ENCODE measurements at regions not wholly inside any gene's neighbourhood (a gene's known extent, or its start where the extent isn't known, plus 50 kb on each side); places are given as distances from the start of the nearest gene placed in this dataset.

- no peak for TF ChIP-seq CTCF (IDR thresholded peaks at IDR 0.05)
- TF ChIP-seq EZH2 (IDR thresholded peaks at IDR 0.05; ENCODE audit: borderline replicate concordance, insufficient read depth, low read depth, low read length, poor library complexity, severe bottlenecking), result no peak
Observed at GRCh38 chr5:93069276-93069675, 511.7 kb downstream of the NR2F1-AS1 start.

All from B cell (primary cell).